22Rv1 (cell line): ENCODE measurements at regions not wholly inside any gene's neighbourhood (a gene's known extent, or its start where the extent isn't known, plus 50 kb on each side); places are given as distances from the start of the nearest gene placed in this dataset.
"Not testable (repeated sequence)": the region's sequence is repeated elsewhere in the genome, so short reads cannot be mapped to it uniquely, and the experiment has no call there.

Experiments used
- CTCF ChIP-seq: fragments of 450-650 bp; IDR thresholded peaks from 2 replicates; pipeline ENCODE4 v1.5.1; 2017; ENCODE audit warnings: mild to moderate bottlenecking
- ZFX ChIP-seq: fragments of 450-650 bp; IDR thresholded peaks from 2 replicates; pipeline ENCODE4 v1.6.1; 2017; ENCODE audit warnings: antibody characterized with exemption, borderline replicate concordance

- not testable (repeated sequence) for TF ChIP-seq CTCF, ZFX
Measured at GRCh38 chr12:33550214-33550613, 110.6 kb upstream of the SYT10 start.
